Smooth muscle cell (in vitro differentiated cells): ENCODE measurements at regions not wholly inside any gene's neighbourhood (a gene's known extent, or its start where the extent isn't known, plus 50 kb on each side); places are given as distances from the start of the nearest gene placed in this dataset.

Experiments
- DNase-seq: peaks from one replicate; lab custom pipeline; 2025; ENCODE audit not compliant: unreplicated experiment; lab: John Stamatoyannopoulos, UW
- H2AFZ ChIP-seq: fragments of 200-600 bp; sonication (generic); 2 replicates; pipeline ENCODE4 v1.6.0; 2016; ENCODE audit warnings: antibody characterized with exemption, low read depth, mild to moderate bottlenecking
- H3F3A ChIP-seq: fragments of 200-600 bp; sonication (generic); 2 replicates; pipeline ENCODE4 v1.6.0; 2017; ENCODE audit warnings: antibody characterized with exemption, low read depth
- H3K27ac ChIP-seq: fragments of 200-600 bp; sonication (generic); 2 replicates; pipeline ENCODE4 v1.5.1; 2016; ENCODE audit warnings: low read depth, mild to moderate bottlenecking
- H3K27me3 ChIP-seq: fragments of 200-600 bp; sonication (generic); 2 replicates; pipeline ENCODE4 v1.6.1; 2016; ENCODE audit warnings: low read depth, mild to moderate bottlenecking
- H3K36me3 ChIP-seq: fragments of 200-600 bp; sonication (generic); 2 replicates; pipeline ENCODE4 v1.5.1; 2016; ENCODE audit warnings: low read depth
- H3K4me1 ChIP-seq: fragments of 200-600 bp; sonication (generic); 2 replicates; pipeline ENCODE4 v1.5.1; 2016; ENCODE audit warnings: low read depth
- H3K4me2 ChIP-seq: fragments of 200-600 bp; sonication (generic); 2 replicates; pipeline ENCODE4 v1.6.0; 2016; ENCODE audit warnings: mild to moderate bottlenecking
- H3K4me3 ChIP-seq: fragments of 200-600 bp; sonication (generic); 2 replicates; pipeline ENCODE4 v1.5.1; 2016; ENCODE audit warnings: mild to moderate bottlenecking
- H3K79me2 ChIP-seq: fragments of 200-600 bp; sonication (generic); 2 replicates; pipeline ENCODE4 v1.6.0; 2016; ENCODE audit warnings: low read depth, mild to moderate bottlenecking
- H3K9ac ChIP-seq: fragments of 200-600 bp; sonication (generic); 2 replicates; pipeline ENCODE4 v1.6.0; 2016; ENCODE audit warnings: low read depth
- H3K9me3 ChIP-seq: fragments of 200-600 bp; sonication (generic); replicated peaks from 2 replicates; pipeline ENCODE4 v1.5.1; 2016; ENCODE audit warnings: low read depth
- H4K20me1 ChIP-seq: fragments of 200-600 bp; sonication (generic); 2 replicates; pipeline ENCODE4 v1.6.0; 2016; ENCODE audit warnings: low read depth
- CTCF ChIP-seq: fragments of 200-600 bp; sonication (generic); IDR thresholded peaks from 2 replicates; pipeline ENCODE4 v1.5.1; 2017; ENCODE audit warnings: borderline replicate concordance, mild to moderate bottlenecking, antibody characterized with exemption; ENCODE audit not compliant: insufficient read depth, poor library complexity, severe bottlenecking
- WGBS: methylation state at CpG from one replicate; pipeline ENCODE4 v1.1.7; 2016; ENCODE audit warnings: low lambda C conversion rate; 5-methylcytosine and 5-hydroxymethylcytosine counted together

DNA sequence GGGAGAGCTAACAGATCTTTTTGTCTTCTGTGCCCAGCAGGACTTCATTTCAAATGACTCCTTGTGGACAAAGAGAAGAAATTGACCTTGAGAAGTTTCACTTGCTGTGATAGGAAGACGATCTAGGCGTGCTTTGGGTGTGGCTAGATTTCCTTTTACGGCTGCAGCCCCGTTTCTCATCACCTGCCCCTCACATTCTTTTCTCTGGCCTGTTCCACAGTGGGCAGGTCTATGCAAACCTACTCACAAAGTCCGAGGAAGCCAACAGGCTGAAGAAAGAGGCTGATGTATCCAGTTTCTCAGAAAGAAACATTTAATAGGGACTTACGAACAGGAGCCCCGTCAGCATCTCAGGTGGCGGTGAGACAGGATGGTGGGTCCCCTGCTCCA lies 231.8 kb downstream of the FGF9 start:
- Histone ChIP-seq H3F3A (no peaks in the 10 kb centered on the region), H4K20me1 (no peaks in the 10 kb centered on the region), H3K4me2 (no peak overlapping the region), H3K9me3 (no peaks in the 10 kb centered on the region), H3K79me2 (no peaks in the 10 kb centered on the region), H3K4me3 (no peak overlapping the region), H3K36me3 (no peaks in the 10 kb centered on the region), H2AFZ (no peak overlapping the region), H3K4me1 (no peaks in the 10 kb centered on the region), H3K9ac (no peak overlapping the region), H3K27ac (no peak overlapping the region), H3K27me3 (no peaks in the 10 kb centered on the region)
- TF ChIP-seq CTCF = no peak
- 90% methylated on average over 8 of the region's 8 CpGs for WGBS
- DNase-seq = no peak

DNA sequence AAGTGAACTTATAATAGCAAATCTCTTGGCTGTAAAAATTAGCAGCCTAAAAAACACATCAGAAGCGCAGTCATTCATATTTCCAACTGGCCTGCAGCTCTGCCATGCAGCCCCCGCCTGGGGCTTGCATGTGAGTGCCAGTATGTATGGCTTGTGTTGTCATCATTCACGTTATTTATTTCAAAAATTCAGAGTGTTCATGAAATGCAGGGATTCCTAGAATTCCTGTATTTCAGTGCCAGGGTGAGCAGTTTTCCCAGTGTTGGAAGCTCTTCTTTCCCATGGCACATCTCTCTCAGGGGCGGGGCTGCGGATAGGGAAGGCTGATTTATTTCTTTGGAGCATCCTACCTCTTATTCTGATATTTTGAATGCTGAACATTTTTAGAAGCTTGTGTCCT lies 234.6 kb downstream of the FGF9 start:
- Histone ChIP-seq H2AFZ (no peak overlapping the region), H3K9me3 (no peaks in the 10 kb centered on the region), H3F3A (no peaks in the 10 kb centered on the region), H3K9ac (no peak overlapping the region), H3K79me2 (no peaks in the 10 kb centered on the region), H3K36me3 (no peaks in the 10 kb centered on the region), H4K20me1 (no peaks in the 10 kb centered on the region), H3K27ac (no peak overlapping the region), H3K27me3 (no peaks in the 10 kb centered on the region), H3K4me3 (no peak overlapping the region), H3K4me2 (no peak overlapping the region), H3K4me1 (no peaks in the 10 kb centered on the region)
- no peak for DNase-seq
- no peak for TF ChIP-seq CTCF
- WGBS = 88% methylated on average over 5 of the region's 5 CpGs

DNA sequence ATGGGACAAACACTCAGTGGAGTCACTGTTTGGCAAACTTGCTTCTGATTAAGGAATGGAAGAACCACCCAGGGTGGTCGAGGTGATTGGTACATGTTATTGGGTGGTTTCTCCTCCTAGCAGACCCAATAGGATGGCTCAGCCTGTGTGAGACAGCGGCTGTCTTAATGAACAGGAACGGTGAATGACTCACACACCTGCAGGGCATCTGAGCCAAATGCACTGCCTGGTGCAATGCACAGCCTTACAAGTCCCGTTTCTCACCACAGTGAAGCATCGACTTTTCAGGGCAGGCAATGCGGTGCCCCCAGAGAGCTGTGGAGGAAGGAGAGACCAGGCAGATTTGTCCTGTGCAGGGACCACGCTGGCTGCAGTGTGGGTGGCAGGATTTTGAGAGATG lies 238.5 kb downstream of the FGF9 start:
- H3K4me1 ChIP-seq = no peaks in the 10 kb centered on the region
- no peaks in the 10 kb centered on the region for H3K27me3 ChIP-seq
- no peak overlapping the region for H2AFZ ChIP-seq
- DNase-seq = no peak
- H3K36me3 ChIP-seq = no peaks in the 10 kb centered on the region
- no peak overlapping the region for H3K4me3 ChIP-seq
- H3K27ac ChIP-seq = no peak overlapping the region
- H3K9me3 ChIP-seq = no peaks in the 10 kb centered on the region
- H3K79me2 ChIP-seq = no peaks in the 10 kb centered on the region
- WGBS = 60% methylated on average over 7 of the region's 7 CpGs
- no peak for TF ChIP-seq CTCF
- no peak overlapping the region for H3K9ac ChIP-seq
- no peaks in the 10 kb centered on the region for H3F3A ChIP-seq
- no peaks in the 10 kb centered on the region for H4K20me1 ChIP-seq
- no peak overlapping the region for H3K4me2 ChIP-seq

- Histone ChIP-seq H3K4me2 (no peak overlapping the region), H4K20me1 (no peaks in the 10 kb centered on the region), H3K79me2 (no peaks in the 10 kb centered on the region), H3K4me1 (no peaks in the 10 kb centered on the region), H2AFZ (no peak overlapping the region), H3K4me3 (no peak overlapping the region), H3K9ac (no peak overlapping the region), H3K9me3 (no peaks in the 10 kb centered on the region), H3K36me3 (no peaks in the 10 kb centered on the region), H3F3A (no peaks in the 10 kb centered on the region), H3K27me3 (no peaks in the 10 kb centered on the region), H3K27ac (no peak overlapping the region)
- TF ChIP-seq CTCF = no peak
- no peak for DNase-seq
- WGBS = 91% methylated on average over 6 of the region's 6 CpGs
These were observed 239.7 kb downstream of the FGF9 start for GRCh38 chr13:21910546-21910945.
